ENCODE measurements at regions not wholly inside any gene's neighbourhood (a gene's known extent, or its start where the extent isn't known, plus 50 kb on each side); places are given as distances from the start of the nearest gene placed in this dataset.

GRCh38 chr21:29237110-29238052 lies 61.3 kb upstream of the BACH1 start:
- H2BK5ac ChIP-seq (ENCODE audit: low read depth, low read length, poor library complexity, severe bottlenecking), result no peak overlapping the region
- no peak for DNase-seq
- H3K9ac ChIP-seq (ENCODE audit: low read length), result no peak overlapping the region
- no peaks in the 10 kb centered on the region for H3K79me1 ChIP-seq (replicated peaks; ENCODE audit: low read length, poor library complexity, severe bottlenecking)
- H3K18ac ChIP-seq (ENCODE audit: low read depth in 1 of 2, low read length in 2 of 2), result peak overlapping the region in 1 of 2 experiments; percentile 38
- no peak overlapping the region for H3K27ac ChIP-seq (ENCODE audit: low read length, poor library complexity, severe bottlenecking)
- no peak overlapping the region for H3K14ac ChIP-seq (ENCODE audit: low read length in 2 of 2)
- no peak overlapping the region for H2AK5ac ChIP-seq (ENCODE audit: low read length, severe bottlenecking)
- H3K23ac ChIP-seq (ENCODE audit: low read length in 2 of 2), result no peak overlapping the region
- H3K36me3 ChIP-seq (ENCODE audit: control insufficient read depth in 1 of 2, insufficient read depth in 2 of 2, low read depth in 1 of 2, low read length in 2 of 2), result no peaks in the 10 kb centered on the region
- no peak overlapping the region for H3K4ac ChIP-seq (ENCODE audit: low read depth in 1 of 2, low read length in 2 of 2)
- 95% methylated on average over 3 of the region's 3 CpGs for WGBS
- H2BK15ac ChIP-seq (ENCODE audit: low read depth, poor library complexity, severe bottlenecking), result no peak overlapping the region
- no peak overlapping the region for H2AFZ ChIP-seq (ENCODE audit: low read depth, low read length)
- no peak overlapping the region for H3K4me3 ChIP-seq (ENCODE audit: insufficient read depth in 1 of 2, low read depth in 1 of 2, low read length in 2 of 2)
- no peak overlapping the region for H3K4me2 ChIP-seq (ENCODE audit: low read length, poor library complexity, severe bottlenecking)
- H4K8ac ChIP-seq (ENCODE audit: low read length), result no peak overlapping the region
- H2BK120ac ChIP-seq (ENCODE audit: low read depth, low read length), result no peak overlapping the region
- no peaks in the 10 kb centered on the region for H3K9me3 ChIP-seq (ENCODE audit: control insufficient read depth, low read length)
- no peaks in the 10 kb centered on the region for H3K27me3 ChIP-seq (ENCODE audit: control insufficient read depth in 1 of 2, insufficient read depth in 1 of 2, low read length in 2 of 2)
- H3K4me1 ChIP-seq (ENCODE audit: control insufficient read depth, insufficient read depth, low read depth, low read length), result peaks cover 2% of the 10 kb centered on the region
- H4K91ac ChIP-seq (ENCODE audit: low read length), result peak overlapping the region; percentile 2
- H2BK12ac ChIP-seq (ENCODE audit: low read length in 2 of 2), result no peak overlapping the region

- H3K23ac ChIP-seq (ENCODE audit: low read length in 2 of 2), result no peak overlapping the region
- H3K79me1 ChIP-seq (replicated peaks; ENCODE audit: low read length, poor library complexity, severe bottlenecking), result no peaks in the 10 kb centered on the region
- no peaks in the 10 kb centered on the region for H3K36me3 ChIP-seq (ENCODE audit: control insufficient read depth in 1 of 2, insufficient read depth in 2 of 2, low read depth in 1 of 2, low read length in 2 of 2)
- H3K4ac ChIP-seq (ENCODE audit: low read depth in 1 of 2, low read length in 2 of 2), result no peak overlapping the region
- no peak overlapping the region for H2BK120ac ChIP-seq (ENCODE audit: low read depth, low read length)
- WGBS, result 91% methylated on average over 6 of the region's 6 CpGs
- no peak overlapping the region for H3K18ac ChIP-seq (ENCODE audit: low read depth in 1 of 2, low read length in 2 of 2)
- H3K9me3 ChIP-seq (ENCODE audit: control insufficient read depth, low read length), result no peaks in the 10 kb centered on the region
- no peak overlapping the region for H2BK5ac ChIP-seq (ENCODE audit: low read depth, low read length, poor library complexity, severe bottlenecking)
- H2AFZ ChIP-seq (ENCODE audit: low read depth, low read length), result no peak overlapping the region
- no peak overlapping the region for H3K4me2 ChIP-seq (ENCODE audit: low read length, poor library complexity, severe bottlenecking)
- no peak overlapping the region for H2BK12ac ChIP-seq (ENCODE audit: low read length in 2 of 2)
- H3K4me3 ChIP-seq (ENCODE audit: insufficient read depth in 1 of 2, low read depth in 1 of 2, low read length in 2 of 2), result no peak overlapping the region
- H3K4me1 ChIP-seq (ENCODE audit: control insufficient read depth, insufficient read depth, low read depth, low read length), result peaks cover 2% of the 10 kb centered on the region
- no peak for DNase-seq
- no peaks in the 10 kb centered on the region for H3K27me3 ChIP-seq (ENCODE audit: control insufficient read depth in 1 of 2, insufficient read depth in 1 of 2, low read length in 2 of 2)
- H3K27ac ChIP-seq (ENCODE audit: low read length, poor library complexity, severe bottlenecking), result no peak overlapping the region
- H3K14ac ChIP-seq (ENCODE audit: low read length in 2 of 2), result no peak overlapping the region
- H3K9ac ChIP-seq (ENCODE audit: low read length), result no peak overlapping the region
- no peak overlapping the region for H2BK15ac ChIP-seq (ENCODE audit: low read depth, poor library complexity, severe bottlenecking)
- no peak overlapping the region for H2AK5ac ChIP-seq (ENCODE audit: low read length, severe bottlenecking)
- no peak overlapping the region for H4K8ac ChIP-seq (ENCODE audit: low read length)
- no peak overlapping the region for H4K91ac ChIP-seq (ENCODE audit: low read length)
Measured at GRCh38 chr21:29238053-29238966, 60.4 kb upstream of the BACH1 start.

GRCh38 chr21:29238967-29239290 lies 59.8 kb upstream of the BACH1 start:
- Histone ChIP-seq H2AK5ac (ENCODE audit: low read length, severe bottlenecking) (no peak overlapping the region), H2BK15ac (ENCODE audit: low read depth, poor library complexity, severe bottlenecking) (no peak overlapping the region), H3K18ac (ENCODE audit: low read depth in 1 of 2, low read length in 2 of 2) (no peak overlapping the region), H3K4me1 (ENCODE audit: control insufficient read depth, insufficient read depth, low read depth, low read length) (peaks cover 2% of the 10 kb centered on the region), H3K79me1 (replicated peaks; ENCODE audit: low read length, poor library complexity, severe bottlenecking) (no peaks in the 10 kb centered on the region), H2BK12ac (ENCODE audit: low read length in 2 of 2) (no peak overlapping the region), H3K27ac (ENCODE audit: low read length, poor library complexity, severe bottlenecking) (no peak overlapping the region), H3K4ac (ENCODE audit: low read depth in 1 of 2, low read length in 2 of 2) (no peak overlapping the region), H3K9ac (ENCODE audit: low read length) (no peak overlapping the region), H4K91ac (ENCODE audit: low read length) (no peak overlapping the region), H2AFZ (ENCODE audit: low read depth, low read length) (no peak overlapping the region), H3K14ac (ENCODE audit: low read length in 2 of 2) (no peak overlapping the region), H3K27me3 (ENCODE audit: control insufficient read depth in 1 of 2, insufficient read depth in 1 of 2, low read length in 2 of 2) (no peaks in the 10 kb centered on the region), H2BK120ac (ENCODE audit: low read depth, low read length) (no peak overlapping the region), H3K23ac (ENCODE audit: low read length in 2 of 2) (no peak overlapping the region), H3K4me2 (ENCODE audit: low read length, poor library complexity, severe bottlenecking) (no peak overlapping the region), H3K36me3 (ENCODE audit: control insufficient read depth in 1 of 2, insufficient read depth in 2 of 2, low read depth in 1 of 2, low read length in 2 of 2) (no peaks in the 10 kb centered on the region), H3K4me3 (ENCODE audit: insufficient read depth in 1 of 2, low read depth in 1 of 2, low read length in 2 of 2) (no peak overlapping the region), H3K9me3 (ENCODE audit: control insufficient read depth, low read length) (no peaks in the 10 kb centered on the region), H2BK5ac (ENCODE audit: low read depth, low read length, poor library complexity, severe bottlenecking) (no peak overlapping the region), H4K8ac (ENCODE audit: low read length) (no peak overlapping the region)
- 94% methylated on average over 3 of the region's 3 CpGs for whole genome bisulfite sequencing
- DNase-seq, result peak; percentile 42

- no peaks in the 10 kb centered on the region for H3K36me3 ChIP-seq (ENCODE audit: control insufficient read depth in 1 of 2, insufficient read depth in 2 of 2, low read depth in 1 of 2, low read length in 2 of 2)
- H4K91ac ChIP-seq (ENCODE audit: low read length), result no peak overlapping the region
- no peak overlapping the region for H2AFZ ChIP-seq (ENCODE audit: low read depth, low read length)
- H2BK15ac ChIP-seq (ENCODE audit: low read depth, poor library complexity, severe bottlenecking), result peak overlapping the region; percentile 87
- H3K4me2 ChIP-seq (ENCODE audit: low read length, poor library complexity, severe bottlenecking), result no peak overlapping the region
- DNase-seq, result no peak
- H3K79me1 ChIP-seq (replicated peaks; ENCODE audit: low read length, poor library complexity, severe bottlenecking), result no peaks in the 10 kb centered on the region
- no peak overlapping the region for H4K8ac ChIP-seq (ENCODE audit: low read length)
- no peak overlapping the region for H3K9ac ChIP-seq (ENCODE audit: low read length)
- WGBS, result no CpG with 5 or more reads among the region's 1 CpG
- no peak overlapping the region for H3K14ac ChIP-seq (ENCODE audit: low read length in 2 of 2)
- H3K27me3 ChIP-seq (ENCODE audit: control insufficient read depth in 1 of 2, insufficient read depth in 1 of 2, low read length in 2 of 2), result no peaks in the 10 kb centered on the region
- H3K4ac ChIP-seq (ENCODE audit: low read depth in 1 of 2, low read length in 2 of 2), result peak overlapping the region in 1 of 2 experiments; percentile 57
- no peak overlapping the region for H3K27ac ChIP-seq (ENCODE audit: low read length, poor library complexity, severe bottlenecking)
- H2BK5ac ChIP-seq (ENCODE audit: low read depth, low read length, poor library complexity, severe bottlenecking), result no peak overlapping the region
- no peak overlapping the region for H3K4me3 ChIP-seq (ENCODE audit: insufficient read depth in 1 of 2, low read depth in 1 of 2, low read length in 2 of 2)
- H3K9me3 ChIP-seq (ENCODE audit: control insufficient read depth, low read length), result no peaks in the 10 kb centered on the region
- no peak overlapping the region for H3K18ac ChIP-seq (ENCODE audit: low read depth in 1 of 2, low read length in 2 of 2)
- peak overlapping the region in 1 of 2 experiments; percentile 32 for H2BK12ac ChIP-seq (ENCODE audit: low read length in 2 of 2)
- no peak overlapping the region for H2AK5ac ChIP-seq (ENCODE audit: low read length, severe bottlenecking)
- H3K23ac ChIP-seq (ENCODE audit: low read length in 2 of 2), result no peak overlapping the region
- no peaks in the 10 kb centered on the region for H3K4me1 ChIP-seq (ENCODE audit: control insufficient read depth, insufficient read depth, low read depth, low read length)
- no peak overlapping the region for H2BK120ac ChIP-seq (ENCODE audit: low read depth, low read length)
Measured at GRCh38 chr21:29240136-29240535, 58.6 kb upstream of the BACH1 start.

All from mesenchymal stem cell (in vitro differentiated cells and primary cell).